ENCODE measurements at regions not wholly inside any gene's neighbourhood (a gene's known extent, or its start where the extent isn't known, plus 50 kb on each side); places are given as distances from the start of the nearest gene placed in this dataset.
"Not testable (repeated sequence)": the region's sequence is repeated elsewhere in the genome, so short reads cannot be mapped to it uniquely, and the experiment has no call there.

DNA sequence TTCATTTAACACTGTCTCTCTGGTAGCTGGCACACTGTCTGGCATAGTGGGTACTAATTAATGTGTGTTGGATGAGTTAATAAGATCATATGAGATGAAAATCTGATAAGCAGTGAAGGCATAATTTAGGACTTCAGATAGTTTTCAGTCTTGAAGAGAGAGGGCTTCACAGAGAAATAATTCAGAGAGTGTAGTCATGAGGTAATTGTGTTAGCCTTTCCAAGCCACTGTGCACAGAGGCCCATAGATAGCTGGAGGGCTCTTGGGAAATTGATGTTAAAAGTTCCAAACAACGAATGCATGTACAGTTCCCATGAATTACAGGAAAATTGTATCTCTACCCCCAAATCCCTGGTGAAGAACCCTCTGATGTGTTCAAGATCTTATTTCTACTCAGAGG, 133.8 kb upstream of the HMGA2 start:
- DNase-seq, result no peak

DNA sequence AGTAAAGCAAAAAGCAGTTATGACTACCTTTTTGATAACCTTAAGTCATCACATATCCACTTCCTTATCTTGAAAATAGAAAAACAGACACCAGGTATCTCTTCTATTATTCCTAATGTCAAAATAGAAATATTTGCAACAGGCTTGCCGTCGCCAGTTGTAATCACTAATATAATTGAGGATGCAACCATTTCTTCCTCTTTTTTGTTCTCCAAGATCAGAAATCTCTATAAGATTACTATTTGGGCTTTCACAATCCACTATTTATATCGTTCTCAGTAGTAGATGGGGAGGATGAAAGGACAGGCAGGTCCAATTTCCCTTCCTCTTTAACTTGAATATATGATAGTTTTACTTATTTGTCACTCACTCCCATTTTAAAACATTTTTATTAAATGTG, 130.2 kb upstream of the HMGA2 start:
- peak; percentile 46 for DNase-seq

DNA sequence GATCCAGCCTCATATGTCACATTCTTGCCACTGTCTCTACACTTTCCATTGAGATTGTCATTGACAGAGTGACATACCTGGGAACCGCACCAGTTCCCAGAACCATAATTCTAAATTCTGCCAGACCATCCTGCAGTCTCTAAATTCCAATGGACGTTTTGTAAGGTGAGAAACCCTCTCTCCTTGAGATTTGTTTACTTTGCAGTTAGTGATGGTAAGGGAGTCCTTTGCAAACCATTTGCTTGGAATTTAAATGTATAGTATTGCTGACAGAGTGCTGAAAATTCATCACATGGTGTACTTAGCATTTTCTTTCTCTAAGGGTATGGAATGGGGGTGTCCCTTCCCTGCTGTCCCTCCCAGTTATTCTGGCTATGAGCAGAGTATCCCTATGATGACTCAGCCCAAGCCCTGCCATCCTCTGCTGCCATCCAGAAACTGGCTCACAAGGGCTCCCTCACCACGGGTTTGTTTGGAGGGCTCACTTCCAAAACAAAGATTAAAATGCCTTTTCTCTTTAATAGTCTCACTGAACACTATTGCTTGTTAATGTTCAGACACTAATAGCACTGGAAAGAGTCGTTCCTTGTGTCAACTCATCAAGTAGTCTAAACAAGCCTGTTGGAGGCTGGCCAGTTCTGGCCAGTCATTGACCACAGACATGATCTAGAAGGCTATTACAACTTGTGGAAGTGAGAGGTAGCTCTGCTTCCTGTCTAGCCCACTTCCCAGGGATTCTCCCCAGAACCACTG, 129.0 kb upstream of the HMGA2 start:
- peak; percentile 58 for DNase-seq

GRCh38 chr12:65696227-65696626, 128.1 kb upstream of the HMGA2 start:
- DNase-seq, result no peak

DNA sequence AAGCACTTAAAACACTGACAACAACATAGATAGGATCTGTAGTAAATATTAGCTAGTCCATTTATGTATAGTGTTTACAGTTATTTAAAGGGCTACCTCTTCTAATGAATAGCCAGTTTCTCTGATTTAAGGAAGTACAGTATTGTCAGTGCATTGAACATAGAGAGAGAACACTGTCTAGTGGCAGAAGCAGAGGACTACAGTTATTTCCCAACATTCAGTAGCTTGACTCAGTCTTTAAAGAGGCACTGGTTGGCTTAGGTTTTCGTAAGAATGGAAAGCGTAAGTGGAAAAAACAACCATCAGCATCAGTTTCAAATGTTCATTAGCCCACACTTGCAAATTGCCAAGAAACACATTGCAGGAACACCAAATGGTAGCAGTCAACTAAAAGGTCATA, 125.0 kb upstream of the HMGA2 start:
- DNase-seq, result peak; percentile 89

GRCh38 chr12:65703176-65703575, 121.1 kb upstream of the HMGA2 start:
- DNase-seq, result no peak

- no peak for DNase-seq
These were observed 118.9 kb upstream of the HMGA2 start for GRCh38 chr12:65705380-65705876.

DNA sequence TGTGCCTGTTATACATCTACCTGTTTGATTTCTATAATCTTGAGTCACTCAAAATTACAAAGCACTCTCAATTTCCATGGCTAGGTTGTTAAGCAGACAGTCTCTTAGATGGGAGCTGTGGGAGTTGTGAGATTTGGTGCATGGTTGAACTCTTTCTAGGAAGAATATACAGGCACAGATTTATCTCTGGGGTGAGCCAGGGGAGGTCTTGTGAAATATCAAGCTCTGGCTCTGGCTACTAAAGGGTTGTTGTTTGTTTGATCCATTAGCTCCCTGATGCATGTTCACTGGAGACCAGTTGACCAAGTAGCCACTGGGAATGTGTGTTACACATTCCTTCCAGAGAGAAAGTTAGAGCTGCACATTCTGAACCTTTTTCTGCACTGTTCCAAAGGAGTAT, 117.2 kb upstream of the HMGA2 start:
- DNase-seq, result no peak

DNA sequence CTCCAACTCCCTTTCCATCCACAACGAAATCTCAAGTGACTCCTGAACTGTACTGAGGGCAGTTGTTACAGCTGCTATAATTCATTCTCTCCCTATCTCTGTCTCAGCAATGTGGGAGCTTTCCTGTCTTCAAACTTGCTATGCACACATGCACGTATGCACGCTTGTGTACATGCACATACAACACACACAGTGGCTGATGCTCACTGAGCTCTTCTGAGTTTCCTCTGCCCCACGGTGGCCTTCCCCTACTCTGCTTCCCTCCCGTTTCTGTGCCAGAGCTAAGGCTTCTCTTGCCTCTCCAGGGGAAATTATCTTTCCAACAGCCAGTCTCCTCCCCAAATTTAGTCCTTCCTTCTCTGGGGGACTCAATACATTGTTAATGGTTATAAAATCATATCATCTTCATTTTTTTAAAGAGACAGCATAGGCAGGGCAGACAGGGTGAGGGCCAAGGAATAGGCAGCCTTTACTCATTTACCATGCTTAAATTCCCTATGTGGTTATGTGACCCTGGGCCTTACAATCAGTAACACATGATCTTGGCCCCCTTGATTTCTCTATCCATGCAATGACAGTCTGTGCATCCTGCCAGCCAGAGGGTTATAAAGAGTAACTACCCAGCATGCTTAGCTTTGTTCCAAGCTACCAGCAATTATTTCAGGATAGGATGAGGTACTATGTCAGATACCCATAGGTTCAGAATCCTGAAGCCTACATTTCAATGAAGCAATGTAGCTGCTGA, 111.9 kb upstream of the HMGA2 start:
- DNase-seq, result no peak

DNA sequence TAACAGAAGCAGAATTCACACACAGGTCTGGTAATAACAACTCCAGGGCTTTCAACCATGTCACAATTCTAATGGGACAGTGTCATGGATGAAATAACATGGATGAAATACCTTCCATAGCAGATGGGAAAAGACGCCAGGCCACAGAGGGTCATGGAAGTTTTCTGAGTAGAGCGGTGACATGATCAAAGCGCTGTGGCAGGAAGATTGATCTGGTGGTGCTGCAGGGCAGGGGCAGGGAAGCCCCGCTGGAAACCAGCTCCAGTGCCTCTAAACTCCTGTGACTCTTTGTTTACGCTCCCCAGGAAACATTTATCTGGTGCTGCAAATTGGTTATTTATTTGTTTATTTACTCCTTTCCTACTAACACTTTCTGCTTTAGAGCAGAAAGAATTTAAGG, 108.3 kb upstream of the HMGA2 start:
- no peak for DNase-seq

DNA sequence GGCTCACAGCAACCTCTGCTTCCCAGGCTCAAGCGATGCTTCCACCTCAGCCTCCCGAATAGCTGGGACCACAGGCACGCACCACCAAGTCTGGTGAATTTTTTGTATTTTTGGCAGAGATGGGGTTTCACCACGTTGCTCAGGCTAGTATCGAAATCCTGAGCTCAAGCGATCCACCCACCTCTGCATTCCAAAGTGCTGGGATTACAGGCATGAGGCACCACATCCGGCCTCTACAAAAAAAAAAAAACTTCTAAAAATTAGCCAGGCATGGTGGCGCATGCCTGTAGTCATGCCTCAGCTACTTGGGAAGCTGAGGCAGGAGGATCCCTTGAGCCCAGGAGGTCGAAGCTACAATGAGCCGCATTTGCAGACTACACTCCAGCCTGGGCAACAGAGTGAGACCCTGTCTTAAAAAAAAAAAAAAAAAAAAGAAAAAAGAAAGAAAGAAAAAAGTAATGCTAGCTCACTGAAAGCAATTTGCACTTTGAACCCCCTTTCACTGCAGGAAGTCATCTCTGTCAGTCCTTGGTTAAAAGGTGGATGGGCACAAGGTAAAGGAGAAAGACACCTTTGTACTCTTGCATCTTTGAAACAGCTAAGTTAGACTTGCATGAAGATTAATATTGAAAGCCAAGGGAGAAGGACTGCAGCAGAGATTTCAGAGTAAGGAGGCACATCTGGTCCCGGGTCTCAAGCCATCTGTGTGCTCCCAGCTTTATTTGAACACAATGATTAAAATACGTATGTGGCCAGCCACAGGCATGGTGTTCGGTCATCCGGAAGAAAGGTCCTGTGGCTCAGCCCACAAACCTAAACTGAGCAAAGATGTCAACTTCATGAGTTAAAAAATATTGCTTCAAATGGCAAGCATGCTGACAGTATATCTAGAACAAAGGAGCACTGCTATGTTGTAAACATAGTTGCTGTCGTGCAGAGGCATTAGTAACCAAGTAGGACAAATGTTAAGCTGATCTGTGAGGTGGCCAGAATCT, 103.8 kb upstream of the HMGA2 start:
- DNase-seq, result no peak

- DNase-seq, result no peak
These were observed 102.6 kb upstream of the HMGA2 start for GRCh38 chr12:65721541-65722190.

- DNase-seq, result no peak
These were observed 98.9 kb upstream of the HMGA2 start for GRCh38 chr12:65725376-65725775.

DNA sequence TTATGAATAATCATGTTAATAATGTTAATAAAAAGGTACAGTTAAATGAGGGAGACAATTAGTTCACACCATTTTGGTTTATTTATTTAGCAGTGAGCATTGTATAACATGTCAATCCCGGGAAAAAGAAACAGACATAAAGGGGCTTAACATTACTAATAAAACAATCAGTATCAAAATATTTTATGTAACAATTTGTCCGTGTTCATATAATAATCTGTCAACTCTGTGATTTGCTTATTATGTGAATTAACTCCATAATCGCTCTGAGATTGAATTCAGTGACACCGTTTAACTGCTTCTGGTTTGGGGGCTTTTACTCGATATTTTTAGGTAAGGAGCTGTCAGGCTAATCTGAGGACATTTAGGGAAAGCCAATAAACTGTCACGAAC, 95.8 kb upstream of the HMGA2 start:
- DNase-seq, result no peak

- no peak for DNase-seq
These were observed 95.2 kb upstream of the HMGA2 start for GRCh38 chr12:65728848-65729793.

DNA sequence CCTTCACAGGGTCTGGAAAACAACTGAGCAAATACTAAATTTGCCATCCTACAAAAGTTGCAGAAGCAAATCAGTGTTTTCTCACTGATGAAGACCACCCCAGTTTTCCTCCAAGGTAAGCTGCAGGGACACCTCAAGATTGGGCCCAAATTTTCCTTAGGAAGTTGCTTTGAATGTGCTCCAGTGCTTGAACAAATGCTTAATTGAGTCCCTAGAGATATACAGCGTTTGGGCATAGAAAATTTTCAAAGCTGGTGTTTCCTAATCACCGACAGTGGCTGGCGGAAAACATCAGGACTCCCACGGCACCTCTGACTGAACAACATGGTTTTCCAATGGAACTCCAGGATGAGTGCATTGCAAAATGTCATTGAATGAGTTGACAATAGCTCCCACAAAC, 92.5 kb upstream of the HMGA2 start:
- DNase-seq, result no peak

DNA sequence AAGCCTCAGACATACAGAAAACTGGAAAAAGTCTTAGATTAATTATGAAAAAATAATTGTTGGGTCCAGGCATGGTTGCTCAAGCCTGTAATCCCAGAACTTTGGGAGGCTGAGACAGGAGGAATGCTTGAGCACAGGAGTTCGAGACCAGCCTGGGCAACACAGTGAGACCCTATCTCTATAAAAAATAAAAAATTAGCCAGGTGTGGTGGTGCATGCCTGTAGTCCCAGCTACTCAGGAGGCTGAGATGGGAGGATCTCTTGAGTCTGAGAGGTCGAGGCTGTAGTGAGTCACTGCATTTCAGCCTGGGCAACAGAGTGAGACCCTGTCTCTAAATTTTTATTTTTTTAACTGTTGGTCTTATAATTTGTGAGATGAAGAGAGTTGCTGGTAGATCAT, 90.6 kb upstream of the HMGA2 start:
- DNase-seq, result not testable (repeated sequence)

GRCh38 chr12:65734226-65734625, 90.1 kb upstream of the HMGA2 start:
- no peak for DNase-seq

- DNase-seq, result no peak
These were observed 84.7 kb upstream of the HMGA2 start for GRCh38 chr12:65739606-65740005.

DNA sequence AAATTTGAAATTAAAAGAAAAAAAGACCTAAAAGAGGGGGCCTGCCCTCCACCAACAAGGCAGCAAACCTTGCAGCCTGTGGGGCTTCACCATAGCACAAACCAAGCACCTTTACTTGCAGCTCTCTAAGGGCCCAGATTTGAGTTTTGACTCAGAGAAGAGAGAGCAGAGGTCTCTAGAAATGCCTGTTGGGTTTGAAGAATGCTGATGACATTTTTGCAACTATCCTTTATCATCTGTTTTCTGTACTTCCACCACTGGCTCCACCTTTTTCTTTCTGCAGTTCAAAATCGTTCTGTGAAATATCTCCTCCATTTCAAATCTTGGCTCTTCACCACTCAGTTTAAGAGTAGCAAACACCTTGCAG, 83.8 kb upstream of the HMGA2 start:
- DNase-seq, result no peak

DNA sequence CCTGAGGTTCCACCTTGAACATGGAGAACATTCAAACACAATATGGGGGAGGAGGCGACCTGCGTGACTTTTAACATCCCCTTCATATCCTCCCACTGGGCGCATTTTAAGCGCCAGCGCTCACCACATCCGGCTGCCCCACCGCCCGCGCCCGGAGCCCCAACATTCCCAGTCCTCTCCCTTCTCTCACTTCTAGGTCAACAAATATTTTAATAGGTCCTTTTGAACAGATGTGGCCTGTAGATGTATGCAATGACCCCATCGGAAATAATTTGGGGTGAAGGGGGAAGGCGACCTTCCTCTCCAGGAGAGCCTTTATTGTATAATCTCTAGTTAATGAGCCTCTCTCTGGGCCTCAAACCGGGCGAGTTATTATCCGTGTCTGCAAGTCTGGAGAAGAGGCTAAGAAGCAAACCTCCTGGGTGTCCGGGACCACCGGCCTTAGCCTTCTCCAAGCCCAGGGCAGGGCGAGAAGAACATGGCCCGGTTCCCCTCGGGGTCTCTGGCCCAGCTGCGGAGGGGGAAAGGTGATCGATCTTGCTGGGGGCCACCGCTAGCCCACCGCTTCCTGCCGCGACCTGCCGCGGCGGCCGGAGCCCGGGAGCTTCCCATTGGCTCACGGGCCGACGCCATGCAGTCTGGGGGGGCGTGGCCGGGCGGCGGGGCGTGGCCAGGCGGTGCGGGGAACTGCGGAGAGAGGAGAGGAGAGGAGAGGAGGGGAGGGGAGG, 83.2 kb upstream of the HMGA2 start:
- DNase-seq, result peak; percentile 51

Data from inflammatory macrophage treated with lipopolysaccharide for 4 hours (primary cell).